Ureter (tissue), 1 donor: ENCODE measurements at regions not wholly inside any gene's neighbourhood (a gene's known extent, or its start where the extent isn't known, plus 50 kb on each side); places are given as distances from the start of the nearest gene placed in this dataset.

Source experiments
- DNase-seq: peaks from one replicate; pipeline ENCODE4 v3.0.0-alpha.2; 2020; ENCODE audit warnings: low spot score
- donor health status: DM: yes; HTN: yes; CAD: no.

DNA sequence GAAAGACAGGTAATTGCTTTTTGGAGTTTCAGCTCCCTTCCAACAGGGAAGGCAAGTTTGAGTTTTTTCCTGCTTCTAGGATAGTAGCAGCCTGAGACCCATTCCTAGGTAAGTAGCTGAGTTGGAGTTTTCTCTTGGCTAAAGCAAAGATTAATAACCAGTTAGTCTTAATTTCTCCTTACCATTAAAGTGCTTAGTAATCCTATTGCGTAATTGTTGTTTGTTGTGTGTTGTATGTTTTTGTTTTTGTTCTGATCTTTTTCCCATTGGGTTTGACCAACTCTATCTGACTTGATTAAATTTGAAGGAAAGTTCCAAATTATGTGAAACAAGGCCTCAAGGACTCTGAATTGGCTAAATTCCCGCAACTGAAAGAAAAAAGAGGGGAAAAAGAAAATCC lies 83.5 kb downstream of the TBX22 start:
- DNase-seq: no peak

DNA sequence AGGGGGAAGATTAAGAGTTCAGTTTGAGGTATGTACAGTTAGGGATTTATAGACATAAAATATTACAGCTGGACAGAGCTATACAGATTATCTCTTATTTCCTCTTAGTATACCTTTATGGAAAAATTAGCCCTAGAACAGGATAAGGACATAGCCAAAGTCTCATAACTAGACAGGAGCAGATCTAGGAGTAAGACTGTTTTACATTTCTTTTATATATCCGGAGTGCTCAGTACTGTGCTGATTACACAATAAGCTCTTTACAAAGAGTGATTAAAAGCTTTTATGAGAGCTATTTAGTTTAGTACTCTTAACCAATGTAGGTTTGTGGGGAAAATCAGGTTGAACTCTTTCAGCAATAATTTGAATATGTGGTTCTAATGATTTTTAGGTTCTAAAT lies 105.8 kb downstream of the TBX22 start:
- DNase-seq: no peak

DNA sequence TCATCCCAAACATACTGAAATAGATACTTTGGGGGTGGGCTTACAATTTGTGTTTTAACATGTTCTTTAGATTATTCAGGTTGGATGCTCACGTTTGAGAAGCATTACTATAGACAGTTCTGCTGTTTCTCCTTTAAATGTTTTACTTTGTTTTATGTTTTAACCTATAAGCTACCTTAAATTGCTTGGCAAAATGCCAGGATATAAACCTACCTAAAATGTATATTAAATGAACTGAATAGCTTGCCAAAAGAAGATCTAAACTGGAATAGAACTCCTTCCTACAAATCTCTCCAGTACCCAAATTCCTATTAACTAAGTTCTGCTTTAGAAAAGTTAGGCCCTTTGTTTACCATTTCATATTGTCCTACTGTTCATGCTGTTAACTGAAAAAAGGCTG lies 124.4 kb downstream of the TBX22 start:
- DNase-seq: no peak

DNA sequence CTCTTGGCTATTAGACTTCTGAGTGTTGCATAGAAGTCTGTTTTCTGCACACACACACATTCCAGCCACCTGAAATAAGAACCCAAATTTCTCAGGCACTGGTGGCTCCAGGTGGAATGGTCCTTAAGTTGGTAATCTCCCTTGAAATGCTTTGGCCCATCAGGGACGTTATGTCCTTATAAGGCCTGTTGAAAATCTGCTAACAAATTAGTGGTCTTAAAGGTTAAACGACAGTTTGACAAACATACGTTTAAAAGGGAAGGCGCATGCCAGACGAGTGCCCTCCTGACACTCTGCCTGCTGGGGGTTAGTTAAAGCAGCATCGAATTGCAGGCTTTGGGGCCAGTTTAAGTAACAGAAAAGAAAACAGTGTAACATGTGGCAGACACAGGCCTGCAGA lies 125.0 kb downstream of the TBX22 start:
- no peak for DNase-seq

DNA sequence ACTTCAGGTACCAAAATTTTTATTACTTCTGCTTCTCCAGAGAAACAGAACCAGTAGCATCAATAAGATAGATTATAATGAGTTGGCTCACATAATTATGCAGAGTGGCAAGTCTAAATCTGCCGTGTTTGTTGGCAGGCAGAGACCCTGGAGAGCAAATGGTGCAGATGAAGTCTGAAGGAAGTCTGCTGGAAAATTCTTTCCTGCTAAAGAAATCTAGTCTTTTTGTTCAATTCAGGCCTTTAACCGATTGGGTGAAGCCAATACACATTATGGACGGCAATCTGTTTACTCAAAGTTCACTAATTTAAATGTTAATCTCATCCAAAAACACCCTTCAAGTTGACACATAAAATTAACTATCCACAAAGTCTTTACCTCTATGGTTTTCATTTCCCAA lies 156.0 kb downstream of the TBX22 start:
- no peak for DNase-seq

DNA sequence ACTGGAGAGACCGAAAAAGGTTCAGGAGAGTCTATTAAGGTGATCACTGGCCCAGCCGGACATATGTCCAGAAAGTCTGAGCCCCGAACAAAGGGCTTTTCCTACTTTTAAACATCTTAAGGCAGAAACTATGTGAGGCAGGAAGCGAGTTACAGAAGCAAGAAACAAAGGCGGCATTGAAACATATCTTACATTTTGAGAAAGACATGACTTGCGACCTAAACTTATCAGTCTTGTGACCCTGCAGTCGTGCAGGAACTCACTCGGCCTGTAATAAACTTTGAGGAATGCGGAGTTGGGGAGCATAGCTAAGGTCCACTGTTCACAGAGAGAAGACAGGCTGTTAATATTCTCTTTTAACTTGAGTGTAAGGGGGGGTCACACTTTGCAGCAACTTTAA lies 158.7 kb downstream of the TBX22 start:
- DNase-seq: no peak

DNA sequence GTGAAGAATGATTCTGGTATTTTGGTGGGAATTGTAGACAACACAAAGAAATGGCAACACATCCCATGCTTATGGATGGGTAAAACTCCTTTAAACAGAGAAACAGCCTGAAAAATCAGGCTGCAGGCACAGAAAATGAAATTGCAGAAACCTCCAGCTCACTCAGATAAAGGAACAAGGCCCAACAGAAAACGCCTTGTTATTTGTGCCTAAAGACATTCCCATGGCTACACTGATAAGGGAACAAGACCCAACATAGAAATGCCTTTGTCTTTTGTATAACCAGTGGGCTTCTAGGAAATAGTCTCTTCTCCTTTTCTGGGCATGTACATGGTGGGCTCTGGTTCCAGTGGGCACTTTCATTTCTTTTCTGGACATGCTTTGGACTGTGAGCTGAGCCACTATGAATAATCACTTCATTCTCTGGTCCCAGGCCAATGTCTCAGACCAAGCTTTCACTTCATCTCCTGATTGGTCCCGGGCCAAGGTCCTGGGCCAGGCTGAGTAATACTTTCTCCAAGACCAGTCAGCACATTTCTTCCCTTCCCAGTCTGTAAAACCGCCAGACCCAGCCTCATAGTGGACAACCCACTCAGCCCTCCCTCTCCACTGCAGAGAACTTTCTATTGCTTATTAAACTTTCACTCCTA lies 160.5 kb downstream of the TBX22 start:
- DNase-seq: no peak

DNA sequence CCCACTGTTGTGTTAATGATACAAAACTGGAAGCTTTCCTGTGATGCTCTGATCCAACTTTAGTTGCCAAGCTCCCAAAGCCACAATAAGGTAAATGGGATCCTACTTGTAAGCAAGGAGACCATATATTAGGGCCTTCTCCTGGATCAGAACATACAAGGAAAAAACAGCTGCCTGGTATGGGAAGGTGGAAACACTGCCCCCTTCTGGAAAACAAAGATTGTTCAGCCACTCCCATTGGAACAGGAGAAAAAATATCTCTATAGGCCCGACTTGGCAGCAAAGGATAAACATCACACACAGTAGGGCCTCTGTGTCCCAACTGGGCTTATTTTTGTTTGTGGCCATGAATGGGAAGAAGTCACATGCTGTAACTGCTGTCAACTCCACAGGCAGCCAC lies 166.5 kb downstream of the TBX22 start:
- no peak for DNase-seq

DNA sequence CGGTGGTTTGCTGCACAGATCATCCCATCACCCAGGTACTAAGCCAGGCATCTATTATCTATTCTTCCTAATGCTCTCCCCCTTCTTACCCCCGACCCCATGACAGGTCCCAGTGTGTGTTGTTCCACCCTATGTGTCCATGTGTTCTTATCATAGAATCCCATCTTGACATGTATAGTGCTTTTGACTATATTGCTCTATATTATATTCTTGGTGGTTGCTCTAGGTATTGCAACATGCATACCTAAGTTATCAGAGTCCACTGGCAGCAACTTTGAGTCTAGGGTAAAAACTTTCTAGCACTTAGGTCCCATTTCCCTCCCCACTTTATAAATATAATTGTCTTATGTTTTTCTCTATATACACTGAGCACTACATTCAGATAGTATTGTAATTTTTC lies 170.3 kb downstream of the TBX22 start:
- no peak for DNase-seq

DNA sequence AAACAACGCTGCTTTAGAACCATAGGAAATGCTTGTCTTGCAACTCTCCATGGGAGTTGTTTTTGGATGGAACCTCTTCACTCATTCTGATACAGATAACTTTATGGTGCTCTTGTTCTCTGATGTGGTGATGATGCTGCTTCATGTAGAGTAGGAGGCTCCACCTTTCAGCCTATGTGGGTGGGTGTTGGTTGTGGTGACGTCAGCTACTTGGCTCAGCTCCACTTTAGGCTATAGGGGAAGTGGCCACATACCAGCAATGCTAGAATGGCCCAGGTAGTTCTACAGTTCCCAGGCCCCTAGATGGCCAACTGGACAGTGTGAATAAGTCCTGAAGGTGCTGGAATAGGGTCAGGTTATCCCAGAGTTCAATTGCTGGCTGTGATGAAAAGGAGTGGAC lies 192.1 kb downstream of the TBX22 start:
- DNase-seq: no peak

DNA sequence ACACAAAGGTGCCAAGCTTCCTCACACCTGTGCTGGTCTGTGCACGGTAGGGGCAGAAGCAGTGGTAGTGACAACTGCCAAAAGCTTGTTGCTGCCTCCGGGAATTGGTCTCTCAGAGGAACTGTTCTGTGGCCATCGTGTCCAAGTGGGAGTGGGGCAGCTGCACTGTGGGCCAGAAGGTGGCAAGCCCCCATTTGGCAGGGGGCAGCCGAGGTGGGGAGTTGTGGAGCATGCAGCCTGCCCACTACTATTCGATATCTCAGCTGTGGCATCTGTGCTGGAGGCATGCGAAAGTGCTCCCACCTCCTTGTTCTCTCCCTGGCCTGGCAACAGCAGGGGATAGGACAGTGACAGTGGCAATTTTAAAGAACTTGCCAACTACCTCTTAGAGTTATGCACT lies 192.8 kb downstream of the TBX22 start:
- DNase-seq: no peak

DNA sequence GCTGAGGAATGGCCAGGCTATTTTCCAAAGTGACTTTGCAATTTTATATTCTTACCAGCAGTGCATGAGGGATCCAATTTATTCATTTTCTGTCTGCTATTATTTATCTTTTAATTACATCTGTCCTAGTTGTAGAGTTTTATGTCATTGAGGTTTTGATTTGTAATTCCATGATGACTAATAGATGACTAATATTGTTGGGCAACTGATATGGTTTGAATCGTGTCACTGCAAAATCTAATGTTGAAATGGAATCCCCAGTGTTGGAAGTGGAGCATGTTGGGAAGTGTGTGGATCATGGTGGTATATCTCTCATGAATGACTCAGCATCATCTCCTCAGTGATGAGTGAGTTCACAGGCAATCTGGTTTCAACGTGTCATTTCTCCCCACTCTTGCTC lies 201.5 kb downstream of the TBX22 start:
- DNase-seq: no peak

DNA sequence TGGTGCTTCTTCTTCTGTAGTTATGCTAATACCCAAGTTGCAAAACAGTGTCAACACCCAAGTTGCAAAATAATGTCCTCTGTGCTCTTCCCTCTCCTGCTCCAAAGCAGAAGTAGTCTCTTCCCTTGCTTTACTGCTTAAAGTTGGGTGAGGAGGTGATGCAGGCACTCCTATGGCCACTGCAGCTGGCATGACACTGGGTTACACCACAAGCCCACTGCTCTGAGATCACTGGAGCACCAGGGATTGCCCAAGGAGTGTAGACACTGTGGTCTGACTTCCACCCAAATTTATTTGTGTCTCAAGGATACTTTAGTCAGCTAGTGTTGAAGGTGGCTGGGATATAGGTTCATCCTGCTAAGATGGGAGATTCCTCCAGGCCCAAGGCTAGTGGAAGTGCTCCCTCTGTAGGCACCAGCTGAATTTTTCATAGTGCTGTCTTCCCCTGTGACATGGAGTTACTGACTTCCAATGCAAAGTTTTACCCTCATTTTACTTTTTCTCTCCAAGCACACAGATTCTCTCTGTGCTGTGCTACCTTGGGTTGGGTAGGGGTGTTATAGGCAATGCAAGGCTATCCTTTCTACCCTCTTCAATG lies 196.2 kb upstream of the TENT5D start:
- DNase-seq: no peak

DNA sequence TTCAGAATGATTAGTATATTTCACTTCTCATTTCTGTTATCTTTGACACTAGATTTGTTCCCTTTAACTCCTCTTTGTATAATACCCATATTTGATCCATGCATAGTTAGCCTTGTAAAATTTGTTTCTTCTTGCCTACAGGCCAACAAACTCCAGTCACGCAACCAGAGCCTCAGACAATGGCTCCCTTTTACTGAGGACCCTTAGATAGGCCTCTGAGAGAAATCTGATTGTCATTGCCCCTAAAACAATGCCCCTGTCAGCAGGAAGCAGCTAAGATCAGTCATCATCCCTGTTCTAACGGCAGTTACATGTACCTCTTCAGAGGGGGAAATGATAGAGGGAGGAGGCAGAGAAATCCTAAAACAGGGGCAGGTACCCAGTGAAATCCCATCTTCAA lies 190.6 kb upstream of the TENT5D start:
- DNase-seq: no peak

DNA sequence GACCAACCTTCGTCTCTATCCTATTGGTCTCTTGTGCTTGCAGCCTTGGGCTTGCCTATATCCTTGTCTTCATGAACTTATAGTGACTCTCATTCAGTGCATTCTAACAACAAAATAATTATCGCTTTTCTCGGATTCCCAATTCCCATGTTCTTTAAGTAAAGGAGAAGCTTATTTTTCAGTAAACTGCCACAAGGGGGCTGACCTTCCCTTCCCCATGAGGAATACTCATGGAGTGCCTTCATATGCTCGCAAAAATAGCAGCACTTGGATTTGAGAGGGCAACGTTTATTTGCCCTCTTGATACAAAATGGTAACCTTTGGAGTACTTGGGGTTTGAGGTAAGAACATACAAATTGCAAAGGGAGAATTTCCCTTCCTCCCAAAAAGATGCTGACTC lies 183.2 kb upstream of the TENT5D start:
- DNase-seq: no peak

DNA sequence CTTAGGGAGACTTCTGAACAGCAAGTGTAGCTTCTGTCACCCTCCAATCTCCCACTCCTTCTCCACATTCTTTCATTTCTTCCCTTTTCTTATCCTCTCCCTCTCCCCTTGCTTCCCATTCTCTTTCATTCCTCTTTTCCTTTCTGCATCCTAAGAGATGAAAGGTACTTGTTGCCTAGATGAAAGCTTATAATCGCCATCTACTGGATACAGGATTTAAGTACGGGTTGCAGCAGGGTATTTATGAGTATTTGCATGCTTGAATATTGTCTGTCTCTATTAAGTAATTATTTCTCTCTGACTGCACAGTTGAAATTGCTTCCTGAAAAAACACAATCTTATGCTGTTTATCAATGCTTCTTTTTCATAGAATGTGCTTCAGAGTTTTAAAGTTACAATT lies 174.0 kb upstream of the TENT5D start:
- no peak for DNase-seq

DNA sequence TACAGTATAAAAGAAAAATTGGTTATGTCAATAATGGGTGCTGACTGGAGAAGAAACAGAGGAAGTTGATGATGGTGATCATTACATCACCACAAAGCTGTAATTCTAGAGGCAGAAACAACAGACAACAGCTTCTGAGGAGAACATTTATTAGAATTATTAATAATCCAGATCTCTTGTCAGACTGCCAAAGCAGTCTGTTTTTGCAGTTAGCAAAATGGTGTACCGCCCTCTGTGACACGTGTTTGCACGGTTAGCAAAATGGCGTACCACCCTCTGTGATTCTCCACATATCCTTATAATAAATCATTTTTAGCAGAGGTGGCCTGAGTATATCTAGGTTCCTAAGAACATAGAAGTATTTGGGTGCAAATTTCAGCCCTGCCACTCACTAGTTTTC lies 154.0 kb upstream of the TENT5D start:
- no peak for DNase-seq

DNA sequence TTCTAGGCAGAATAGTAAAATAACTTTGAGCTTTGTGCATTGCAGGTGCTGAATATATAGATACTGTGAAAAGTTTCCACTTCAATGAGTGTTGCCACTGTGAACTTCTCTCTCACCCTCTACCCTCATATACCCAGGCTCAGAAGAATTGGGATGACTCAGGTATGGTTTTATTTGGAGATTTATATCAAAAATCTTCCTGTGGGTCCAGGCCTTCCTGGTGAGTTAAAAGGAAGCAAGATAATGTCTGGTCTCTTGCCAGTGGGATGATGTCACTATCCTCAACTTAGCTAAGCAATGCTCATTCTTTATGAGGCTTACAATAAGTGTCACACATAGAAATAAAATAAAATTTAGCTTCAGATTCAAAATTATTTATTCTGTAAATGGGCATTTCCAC lies 153.3 kb upstream of the TENT5D start:
- no peak for DNase-seq

DNA sequence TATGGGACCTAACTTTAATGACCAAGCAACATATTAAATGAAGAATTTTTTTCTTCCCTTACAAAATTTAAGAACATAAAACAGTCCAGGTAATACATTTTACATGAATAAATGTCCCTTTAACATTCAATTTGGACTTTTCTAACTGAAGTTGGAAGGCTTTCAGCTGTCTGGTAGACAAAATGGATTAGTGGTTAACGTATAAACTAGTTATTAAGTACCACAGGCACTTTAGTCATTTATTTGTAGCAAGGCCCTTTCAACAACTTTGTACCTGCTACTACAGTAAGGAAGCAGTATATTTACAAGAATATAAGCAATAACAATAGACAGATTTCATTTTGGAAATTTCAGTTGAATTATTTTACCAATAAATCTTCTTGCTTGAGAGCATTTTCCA lies 152.5 kb upstream of the TENT5D start:
- DNase-seq: no peak

DNA sequence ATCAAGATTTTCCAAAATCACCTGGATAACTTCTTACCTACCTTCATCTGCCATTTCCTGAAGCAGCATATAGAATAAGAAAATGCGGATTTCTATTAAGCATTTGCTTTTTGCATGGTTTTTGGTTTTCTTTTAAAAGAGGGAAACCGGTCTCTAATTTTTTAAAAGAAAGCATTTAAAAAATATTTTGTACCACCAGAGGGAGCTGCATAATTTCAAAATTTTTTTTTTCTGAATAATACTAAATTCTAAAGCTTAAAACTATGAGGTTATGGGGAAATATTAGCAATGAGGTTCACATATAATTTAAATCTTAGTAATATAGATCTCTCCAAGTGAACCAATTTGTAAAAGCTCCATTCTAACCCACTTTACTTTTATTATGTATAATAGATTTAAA lies 137.7 kb upstream of the TENT5D start:
- no peak for DNase-seq

DNA sequence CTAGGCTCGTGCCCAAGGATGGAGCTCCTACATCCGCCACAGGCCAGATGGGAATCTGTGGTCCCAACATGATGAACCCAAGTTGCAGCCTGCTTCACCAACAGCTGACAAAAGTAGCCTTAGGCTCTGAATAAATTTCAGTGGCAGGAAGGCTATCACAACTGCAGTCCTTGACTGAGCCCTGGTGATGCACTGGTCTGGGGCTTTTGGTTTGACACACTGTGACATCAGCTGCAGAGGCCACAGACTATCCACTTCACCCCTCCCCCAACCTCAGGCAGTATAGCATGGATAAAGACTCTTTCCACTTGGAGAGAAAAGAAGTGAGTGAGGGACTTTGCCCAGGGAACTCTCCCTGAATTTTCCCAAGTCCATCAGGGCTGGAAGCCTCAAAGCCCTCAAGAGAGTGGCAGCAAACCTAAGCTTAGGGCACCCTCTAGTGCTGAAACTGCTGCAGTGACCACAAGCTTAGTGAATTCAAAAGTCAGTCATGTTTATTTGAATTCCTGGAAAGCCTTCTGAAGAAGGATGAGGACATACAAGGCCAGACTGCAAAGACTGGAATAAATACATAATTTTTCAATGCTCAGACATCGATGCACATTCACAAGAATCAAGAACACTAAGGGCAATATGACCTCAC lies 135.0 kb upstream of the TENT5D start:
- no peak for DNase-seq

DNA sequence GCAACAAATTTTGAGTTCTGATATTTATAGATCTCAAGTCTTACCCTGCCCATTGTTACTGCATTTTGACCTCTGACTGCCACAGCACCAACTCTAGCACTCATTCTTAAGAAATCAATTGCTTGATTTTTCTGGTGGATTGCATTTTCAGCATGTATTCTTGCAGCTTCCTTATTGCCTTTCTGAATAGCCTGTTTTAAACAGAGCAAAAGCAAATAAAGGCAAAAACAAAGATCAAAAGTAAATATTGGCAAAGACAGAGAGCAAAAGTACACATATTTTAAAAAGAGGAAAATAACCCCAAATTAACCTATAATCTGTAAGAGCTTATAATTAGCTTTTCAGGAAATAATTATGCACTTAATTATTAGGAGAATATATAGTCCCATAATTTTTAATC lies 129.4 kb upstream of the TENT5D start:
- DNase-seq: no peak

DNA sequence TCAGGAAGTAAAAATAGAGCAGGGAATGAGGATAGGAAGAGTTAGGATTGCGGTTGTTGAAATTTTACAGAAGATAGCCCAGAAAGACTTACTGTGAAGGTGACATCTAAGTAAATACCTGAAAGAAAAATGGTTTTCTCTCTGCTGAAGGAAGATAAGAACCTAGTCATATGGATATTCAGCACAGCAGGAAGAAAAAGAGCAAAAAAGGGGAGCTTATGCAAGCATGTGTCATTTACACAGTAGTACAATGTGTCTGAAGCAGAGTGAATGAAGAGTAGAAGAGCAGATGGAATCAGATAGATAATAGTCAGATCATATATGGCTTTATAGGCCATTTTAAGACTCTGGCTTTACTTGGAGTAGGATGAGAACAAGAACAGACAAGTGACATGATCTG lies 126.9 kb upstream of the TENT5D start:
- DNase-seq: no peak

DNA sequence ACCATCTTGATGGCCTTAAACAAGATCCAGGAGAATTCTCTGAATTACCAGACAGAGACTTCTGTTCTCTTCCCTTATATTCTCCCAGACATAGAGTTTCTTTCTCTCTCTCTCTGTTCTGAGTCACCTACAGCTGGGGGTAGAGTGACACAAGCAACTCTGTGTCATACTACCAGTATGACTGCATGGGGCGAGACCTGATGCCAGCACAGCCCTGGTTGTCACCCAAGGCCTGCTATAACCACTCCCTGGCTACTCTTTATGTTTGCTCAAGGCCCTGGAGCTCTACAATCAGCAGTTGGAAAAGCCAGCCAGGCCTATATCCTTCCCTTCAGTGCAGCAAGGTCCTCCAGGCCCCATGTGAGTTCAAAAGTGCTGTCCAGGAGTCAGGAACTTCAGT lies 114.2 kb upstream of the TENT5D start:
- DNase-seq: no peak
